GM10248 (cell line): ENCODE measurements at regions not wholly inside any gene's neighbourhood (a gene's known extent, or its start where the extent isn't known, plus 50 kb on each side); places are given as distances from the start of the nearest gene placed in this dataset.

Experiments
- CTCF ChIA-PET: fragments of 300-600 bp; sonication (Branson Sonifier 250); formaldehyde crosslinking; extraction: SDS; loops from one replicate; lab custom pipeline; 2021; ENCODE audit warnings: antibody characterized with exemption; lab: Yijun Ruan, JAX
- POLR2A ChIA-PET: fragments of 350-650 bp; sonication (Branson Sonifier 250); formaldehyde crosslinking; extraction: SDS; loops from one replicate; lab custom pipeline; 2020; ENCODE audit warnings: antibody characterized with exemption; lab: Yijun Ruan, JAX
- DNase-seq: peaks from one replicate; pipeline ENCODE4 v3.0.0; 2012; ENCODE audit errors: extremely low spot score
- CTCF ChIP-seq: IDR thresholded peaks from 2 replicates; pipeline ENCODE4 v1.5.1; 2012; ENCODE audit warnings: mild to moderate bottlenecking, low read depth; ENCODE audit errors: extremely low read depth, missing control alignments, control extremely low read depth

GRCh38 chr5:175148636-175149172 lies 295.3 kb downstream of the DRD1 start:
- ChIA-PET POLR2A (no interaction called here), CTCF (interaction anchor here (0.6 to 1.6 kb wide), 2 partner anchors 10 to 21 kb away, joined by 3 to 6 read pairs; no protein-coding TSS in a partner anchor)
- no peak for DNase-seq
- no peak for TF ChIP-seq CTCF

- no peak for TF ChIP-seq CTCF
- DNase-seq: no peak
- POLR2A ChIA-PET: no interaction called here
- CTCF ChIA-PET: interaction anchor here (1.4 kb wide), 1 partner anchor 15 kb away, joined by 4 read pairs; no protein-coding TSS in a partner anchor
These were observed 297.2 kb downstream of the DRD1 start for GRCh38 chr5:175146733-175147132.

- DNase-seq: no peak
- no peak for TF ChIP-seq CTCF
- ChIA-PET POLR2A (no interaction called here), CTCF (no interaction called here)
These were observed 302.6 kb downstream of the DRD1 start for GRCh38 chr5:175141421-175141820.

GRCh38 chr5:175133185-175133584 lies 310.8 kb downstream of the DRD1 start:
- CTCF ChIA-PET: no interaction called here
- DNase-seq: no peak
- no peak for TF ChIP-seq CTCF
- POLR2A ChIA-PET: no interaction called here

GRCh38 chr5:175131432-175131831 lies 312.6 kb downstream of the DRD1 start:
- CTCF ChIA-PET: interaction anchor here (1.2 kb wide), 1 partner anchor 10 kb away, joined by 4 read pairs; no protein-coding TSS in a partner anchor
- POLR2A ChIA-PET: no interaction called here
- no peak for DNase-seq
- TF ChIP-seq CTCF: no peak

- ChIA-PET POLR2A (no interaction called here), CTCF (no interaction called here)
- DNase-seq: no peak
- TF ChIP-seq CTCF: no peak
These were observed 314.4 kb downstream of the DRD1 start for GRCh38 chr5:175129619-175130018.
